ENCODE measurements at regions not wholly inside any gene's neighbourhood (a gene's known extent, or its start where the extent isn't known, plus 50 kb on each side); places are given as distances from the start of the nearest gene placed in this dataset.

GRCh38 chr1:239805042-239805441 is 286.6 kb upstream of the FMN2 start:
- TF ChIP-seq CTCF (optimal IDR thresholded peaks at IDR 0.05 in 1 of 3, IDR thresholded peaks at IDR 0.05 in 1 of 3, conservative IDR thresholded peaks at IDR 0.05 in 1 of 3; ENCODE audit: extremely low read depth in 1 of 3, insufficient read depth in 2 of 3, low read length in 3 of 3) (no peak), EZH2 (IDR thresholded peaks at IDR 0.05; ENCODE audit: low read length) (no peak)

Data from keratinocyte (primary cell).